Liver (tissue), 3 donors: ENCODE measurements at regions not wholly inside any gene's neighbourhood (a gene's known extent, or its start where the extent isn't known, plus 50 kb on each side); places are given as distances from the start of the nearest gene placed in this dataset.

Source experiments
- CTCF ChIP-seq: fragments of 150-350 bp; IDR thresholded peaks from 2 replicates; pipeline ENCODE4 v1.5.1; 2017; ENCODE audit warnings: improper control_type of control experiment, low read depth, low read length; ENCODE audit not compliant: missing input control
- JUND ChIP-seq, 2 donors: IDR thresholded peaks; 2 replicates each; pipeline ENCODE4 v1.6.1; 2016; ENCODE audit warnings: antibody characterized with exemption in 2 of 2
- RAD21 ChIP-seq, 2 donors: IDR thresholded peaks; 2 replicates each; pipeline ENCODE4 v1.6.1; 2016; ENCODE audit warnings: antibody characterized with exemption in 2 of 2, mild to moderate bottlenecking in 2 of 2
- REST ChIP-seq: IDR thresholded peaks from 2 replicates; pipeline ENCODE4 v1.6.1; 2016; ENCODE audit warnings: antibody characterized with exemption, mild to moderate bottlenecking
- YY1 ChIP-seq: IDR thresholded peaks from 2 replicates; pipeline ENCODE4 v1.6.1; 2016; ENCODE audit warnings: antibody characterized with exemption, mild to moderate bottlenecking
- donor health status: healthy.
- donor health status: healthy.

GRCh38 chr7:145360511-145361100 lies 524.8 kb upstream of the TPK1 start:
- TF ChIP-seq CTCF (no peak), RAD21 (IDR thresholded peaks at IDR 0.05) (no peak), JUND (IDR thresholded peaks at IDR 0.05) (no peak), REST (no peak), YY1 (no peak)
